AG04450 (cell line): ENCODE measurements at regions not wholly inside any gene's neighbourhood (a gene's known extent, or its start where the extent isn't known, plus 50 kb on each side); places are given as distances from the start of the nearest gene placed in this dataset.

ENCODE experiments used
- CTCF ChIA-PET: fragments of 300-600, 350-600 bp; formaldehyde crosslinking; extraction: SDS; loops from one replicate; lab custom pipeline; 2022; ENCODE audit warnings: antibody characterized with exemption, inconsistent platforms; lab: Charles Lee
- POLR2A ChIA-PET: fragments of 350-600 bp; formaldehyde crosslinking; extraction: SDS; loops from one replicate; lab custom pipeline; 2021; ENCODE audit warnings: antibody characterized with exemption, inconsistent platforms; lab: Yijun Ruan, JAX
- DNase-seq: peaks from one replicate; pipeline ENCODE4 v3.0.0-alpha.2; 2011; ENCODE audit warnings: low read depth, low spot score
- H3K27ac ChIP-seq: one replicate; pipeline ENCODE4 v1.5.1; 2012; ENCODE audit warnings: low read depth, low read length, control low read depth
- H3K27me3 ChIP-seq: one replicate; pipeline ENCODE4 v1.6.0; 2012; ENCODE audit warnings: low read length; ENCODE audit not compliant: control insufficient read depth, insufficient read depth
- H3K4me3 ChIP-seq: 2 replicates; pipeline ENCODE4 v1.5.1; 2011; ENCODE audit warnings: mild to moderate bottlenecking, low read depth, low read length, control low read depth
- H3K9me3 ChIP-seq: 2 replicates; pipeline ENCODE4 v1.5.1; 2012; ENCODE audit warnings: low read length; ENCODE audit not compliant: control insufficient read depth, insufficient read depth
- TF ChIP-seq, protein P1 (sequence below): IDR thresholded peaks from 2 replicates; pipeline ENCODE4 v1.5.1; 2011; ENCODE audit warnings: low read depth, low read length, control low read depth, inconsistent platforms

DNA sequence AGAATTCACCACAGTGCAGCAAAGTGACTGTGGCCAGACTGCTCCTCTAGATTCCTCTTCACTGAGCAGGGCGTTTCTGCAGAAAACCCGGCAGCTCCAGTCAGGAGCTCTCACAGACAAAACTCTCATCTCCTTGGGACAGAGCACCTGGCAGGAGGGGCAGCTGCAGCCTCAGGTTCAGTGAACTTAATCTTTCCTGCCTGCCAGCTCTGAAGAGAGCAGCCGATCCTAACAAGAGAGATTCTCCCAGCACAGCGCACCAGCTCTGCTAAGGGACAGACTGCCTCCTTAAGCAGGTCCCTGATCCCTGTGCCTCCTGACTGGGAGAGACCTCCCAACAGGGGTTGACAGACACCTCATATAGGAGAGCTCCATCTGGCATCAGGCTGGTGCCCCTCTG is 1065.5 kb downstream of the GRIK2 start:
- CTCF ChIA-PET = no interaction called here
- no peak for DNase-seq
- POLR2A ChIA-PET = no interaction called here

DNA sequence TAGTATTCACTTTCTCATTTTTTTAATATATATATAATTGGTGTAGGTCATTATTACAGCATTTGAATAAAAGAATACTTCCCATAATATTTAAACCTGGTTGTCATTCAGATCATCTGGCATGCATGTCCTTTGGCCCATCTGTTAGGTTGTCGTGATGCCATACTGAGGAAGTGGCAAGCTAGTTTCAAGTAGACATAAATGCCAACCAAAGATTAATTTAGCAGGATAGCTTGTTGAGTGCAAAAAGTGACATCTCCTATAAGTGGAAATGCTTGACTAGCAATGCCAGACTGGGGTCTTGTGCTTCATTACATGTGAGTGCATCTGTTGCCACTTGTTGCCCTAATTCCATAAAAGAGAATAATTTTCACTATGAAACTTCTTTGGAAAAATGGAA is 1044.7 kb downstream of the GRIK2 start:
- H3K9me3 ChIP-seq = no peaks in the 10 kb centered on the region
- H3K27me3 ChIP-seq = no peaks in the 10 kb centered on the region
- CTCF ChIA-PET = interaction anchor here (0.6 kb wide), 1 partner anchor 373 kb away, joined by 4 read pairs; no protein-coding TSS in a partner anchor
- TF ChIP-seq, protein P1, sequence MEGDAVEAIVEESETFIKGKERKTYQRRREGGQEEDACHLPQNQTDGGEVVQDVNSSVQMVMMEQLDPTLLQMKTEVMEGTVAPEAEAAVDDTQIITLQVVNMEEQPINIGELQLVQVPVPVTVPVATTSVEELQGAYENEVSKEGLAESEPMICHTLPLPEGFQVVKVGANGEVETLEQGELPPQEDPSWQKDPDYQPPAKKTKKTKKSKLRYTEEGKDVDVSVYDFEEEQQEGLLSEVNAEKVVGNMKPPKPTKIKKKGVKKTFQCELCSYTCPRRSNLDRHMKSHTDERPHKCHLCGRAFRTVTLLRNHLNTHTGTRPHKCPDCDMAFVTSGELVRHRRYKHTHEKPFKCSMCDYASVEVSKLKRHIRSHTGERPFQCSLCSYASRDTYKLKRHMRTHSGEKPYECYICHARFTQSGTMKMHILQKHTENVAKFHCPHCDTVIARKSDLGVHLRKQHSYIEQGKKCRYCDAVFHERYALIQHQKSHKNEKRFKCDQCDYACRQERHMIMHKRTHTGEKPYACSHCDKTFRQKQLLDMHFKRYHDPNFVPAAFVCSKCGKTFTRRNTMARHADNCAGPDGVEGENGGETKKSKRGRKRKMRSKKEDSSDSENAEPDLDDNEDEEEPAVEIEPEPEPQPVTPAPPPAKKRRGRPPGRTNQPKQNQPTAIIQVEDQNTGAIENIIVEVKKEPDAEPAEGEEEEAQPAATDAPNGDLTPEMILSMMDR = no peak
- POLR2A ChIA-PET = no interaction called here
- DNase-seq = no peak
- no peak overlapping the region for H3K27ac ChIP-seq
- no peak overlapping the region for H3K4me3 ChIP-seq

More for the DNA sequence above, 1065.5 kb downstream of the GRIK2 start:
- Histone ChIP-seq H3K27me3 (no peaks in the 10 kb centered on the region), H3K27ac (no peak overlapping the region), H3K4me3 (no peak overlapping the region), H3K9me3 (peaks cover 12% of the 10 kb centered on the region)
- TF ChIP-seq, protein P1 = no peak

- TF ChIP-seq, protein P1 = no peak
- no peaks in the 10 kb centered on the region for H3K27me3 ChIP-seq
- no peak overlapping the region for H3K27ac ChIP-seq
- peaks cover 4% of the 10 kb centered on the region; the same call in 1 of the 2 replicates for H3K9me3 ChIP-seq
- ChIA-PET POLR2A (no interaction called here), CTCF (no interaction called here)
- no peak overlapping the region for H3K4me3 ChIP-seq
- no peak for DNase-seq
Measured at GRCh38 chr6:102417368-102417998, 1024.0 kb downstream of the GRIK2 start.

GRCh38 chr6:102415891-102416290 is 1022.4 kb downstream of the GRIK2 start:
- no peak overlapping the region for H3K4me3 ChIP-seq
- H3K27me3 ChIP-seq = no peaks in the 10 kb centered on the region
- H3K27ac ChIP-seq = no peak overlapping the region
- TF ChIP-seq, protein P1 = no peak
- ChIA-PET CTCF (no interaction called here), POLR2A (no interaction called here)
- no peak for DNase-seq
- H3K9me3 ChIP-seq = peaks cover 4% of the 10 kb centered on the region; the same call in 1 of the 2 replicates

- Histone ChIP-seq H3K27me3 (no peaks in the 10 kb centered on the region), H3K27ac (no peak overlapping the region), H3K4me3 (no peak overlapping the region), H3K9me3 (peaks cover 5% of the 10 kb centered on the region)
- TF ChIP-seq, protein P1 = no peak
- no peak for DNase-seq
- ChIA-PET CTCF (no interaction called here), POLR2A (no interaction called here)
Measured at GRCh38 chr6:102411796-102412195, 1018.3 kb downstream of the GRIK2 start.
